ENCODE measurements at regions not wholly inside any gene's neighbourhood (a gene's known extent, or its start where the extent isn't known, plus 50 kb on each side); places are given as distances from the start of the nearest gene placed in this dataset.

DNA sequence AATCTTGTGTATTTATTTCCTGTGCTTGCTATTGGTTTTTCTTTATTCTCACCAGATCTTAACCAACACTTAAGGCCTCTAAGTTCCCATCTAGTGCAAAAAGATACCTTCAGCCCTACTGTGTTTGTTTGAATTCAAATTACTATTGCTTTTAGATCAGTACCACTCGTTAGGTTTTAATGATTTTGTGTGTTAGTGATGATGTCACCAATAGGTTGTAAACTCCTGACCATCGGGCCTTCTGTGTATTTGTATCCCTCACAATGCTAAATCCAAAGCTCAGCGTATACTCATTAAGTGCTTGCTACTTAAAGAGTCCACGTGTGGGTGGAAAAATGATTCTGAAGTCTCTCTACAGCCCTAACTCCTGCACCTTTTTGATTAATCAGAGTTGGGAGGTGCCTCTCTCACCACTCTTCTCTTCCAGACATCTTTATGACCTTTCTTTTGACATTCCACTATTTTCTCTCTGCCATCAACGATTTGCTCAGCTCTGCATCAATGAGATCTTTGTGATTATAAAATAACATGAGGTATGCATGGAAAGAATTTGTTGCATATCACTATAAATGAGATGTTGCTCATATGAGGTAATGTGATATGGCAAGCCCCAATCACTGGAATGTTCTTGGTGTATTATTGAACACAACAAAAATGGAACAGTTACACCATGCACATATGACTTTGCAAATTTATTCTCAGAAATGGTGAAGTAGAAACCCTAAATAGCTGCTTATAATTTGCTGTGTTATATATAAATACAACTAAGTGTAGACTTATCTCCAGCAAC lies 55.1 kb upstream of the LAMA2 start:
- TF ChIP-seq Cebpa-rat (IDR thresholded peaks at IDR 0.05) = no peak
- Histone ChIP-seq H4K20me1 (no peaks in the 10 kb centered on the region), H3K4me3 (no peak overlapping the region), H3K27me3 (no peaks in the 10 kb centered on the region), H3K4me2 (no peak overlapping the region), H3K4me1 (no peaks in the 10 kb centered on the region), H3K36me3 (no peaks in the 10 kb centered on the region), H3K9me3 (replicated peaks in 1 of 11) (peaks cover 0 to 6% (median 0%) of the 10 kb centered on the region in 11 experiments; a peak in 1 of 22 replicates), H3K9ac (no peak overlapping the region), H3K27ac (no peak overlapping the region)

- Histone ChIP-seq H3K4me2 (no peak overlapping the region), H3K4me1 (no peaks in the 10 kb centered on the region), H3K36me3 (no peaks in the 10 kb centered on the region), H3K9me3 (replicated peaks in 1 of 11) (peaks cover 0 to 6% (median 0%) of the 10 kb centered on the region in 11 experiments; a peak in 1 of 22 replicates), H3K4me3 (no peak overlapping the region), H4K20me1 (no peaks in the 10 kb centered on the region), H3K9ac (no peak overlapping the region), H3K27me3 (no peaks in the 10 kb centered on the region), H3K27ac (no peak overlapping the region)
- TF ChIP-seq Cebpa-rat (IDR thresholded peaks at IDR 0.05) = no peak
Measured at GRCh38 chr6:128826606-128827005, 56.3 kb upstream of the LAMA2 start.

GRCh38 chr6:128822271-128822670 lies 60.7 kb upstream of the LAMA2 start:
- no peaks in the 10 kb centered on the region for H3K9me3 ChIP-seq (replicated peaks in 1 of 11)
- H3K27me3 ChIP-seq = no peaks in the 10 kb centered on the region
- H3K36me3 ChIP-seq = no peaks in the 10 kb centered on the region
- H3K4me3 ChIP-seq = no peak overlapping the region
- no peak overlapping the region for H3K4me2 ChIP-seq
- no peaks in the 10 kb centered on the region for H4K20me1 ChIP-seq
- H3K4me1 ChIP-seq = no peaks in the 10 kb centered on the region
- H3K27ac ChIP-seq = no peak overlapping the region
- H3K9ac ChIP-seq = no peak overlapping the region
- TF ChIP-seq Cebpa-rat (IDR thresholded peaks at IDR 0.05) = no peak

- Histone ChIP-seq H3K4me1 (no peaks in the 10 kb centered on the region), H3K4me2 (no peak overlapping the region), H3K36me3 (no peaks in the 10 kb centered on the region), H3K27ac (no peak overlapping the region), H3K9ac (no peak overlapping the region), H3K27me3 (no peaks in the 10 kb centered on the region), H3K9me3 (replicated peaks in 1 of 11) (no peaks in the 10 kb centered on the region), H4K20me1 (no peaks in the 10 kb centered on the region), H3K4me3 (no peak overlapping the region)
- no peak for TF ChIP-seq Cebpa-rat (IDR thresholded peaks at IDR 0.05)
Measured at GRCh38 chr6:128821116-128821515, 61.8 kb upstream of the LAMA2 start.

- no peaks in the 10 kb centered on the region for H3K27me3 ChIP-seq
- peaks cover 0 to 7% (median 0%) of the 10 kb centered on the region in 11 experiments; a peak in 1 of 22 replicates for H3K9me3 ChIP-seq (replicated peaks in 1 of 11)
- H3K36me3 ChIP-seq = no peaks in the 10 kb centered on the region
- no peak for TF ChIP-seq Cebpa-rat (IDR thresholded peaks at IDR 0.05)
- no peak overlapping the region for H3K4me2 ChIP-seq
- H3K4me1 ChIP-seq = peaks cover 0 to 12% (median 6%) of the 10 kb centered on the region in 10 experiments; a peak in 10 of 20 replicates
- H3K4me3 ChIP-seq = no peak overlapping the region
- H4K20me1 ChIP-seq = no peaks in the 10 kb centered on the region
- no peak overlapping the region for H3K27ac ChIP-seq
- H3K9ac ChIP-seq = no peak overlapping the region
Measured at GRCh38 chr6:128808856-128809255, 74.1 kb upstream of the LAMA2 start.

- H3K9ac ChIP-seq = no peak overlapping the region
- no peak overlapping the region for H3K4me2 ChIP-seq
- no peak overlapping the region for H3K27ac ChIP-seq
- peaks cover 0 to 12% (median 6%) of the 10 kb centered on the region in 10 experiments; a peak in 10 of 20 replicates for H3K4me1 ChIP-seq
- no peak for TF ChIP-seq Cebpa-rat (IDR thresholded peaks at IDR 0.05)
- no peaks in the 10 kb centered on the region for H3K36me3 ChIP-seq
- H4K20me1 ChIP-seq = no peaks in the 10 kb centered on the region
- peaks cover 0 to 7% (median 0%) of the 10 kb centered on the region in 11 experiments; a peak in 1 of 22 replicates for H3K9me3 ChIP-seq (replicated peaks in 1 of 11)
- no peak overlapping the region for H3K4me3 ChIP-seq
- no peaks in the 10 kb centered on the region for H3K27me3 ChIP-seq
Measured at GRCh38 chr6:128807577-128807976, 75.4 kb upstream of the LAMA2 start.

- Histone ChIP-seq H3K4me3 (no peak overlapping the region), H3K27me3 (no peaks in the 10 kb centered on the region), H3K4me1 (peaks cover 0 to 12% (median 6%) of the 10 kb centered on the region in 10 experiments; a peak in 10 of 20 replicates), H3K27ac (peak overlapping the region in 1 of 11 experiments; percentile 29; a peak in 2 of 22 replicates), H3K9me3 (replicated peaks in 1 of 11) (peaks cover 0 to 7% (median 0%) of the 10 kb centered on the region in 11 experiments; a peak in 1 of 22 replicates), H3K9ac (no peak overlapping the region), H3K4me2 (peak overlapping the region in 5 of 11 experiments; percentile 10 to 43 (median 25); a peak in 7 of 22 replicates), H3K36me3 (no peaks in the 10 kb centered on the region), H4K20me1 (no peaks in the 10 kb centered on the region)
- TF ChIP-seq Cebpa-rat (IDR thresholded peaks at IDR 0.05) = peak in 3 of 11 experiments; percentile 17 to 46 (median 36); a peak in 5 of 22 replicates
Measured at GRCh38 chr6:128806261-128806660, 76.7 kb upstream of the LAMA2 start.

DNA sequence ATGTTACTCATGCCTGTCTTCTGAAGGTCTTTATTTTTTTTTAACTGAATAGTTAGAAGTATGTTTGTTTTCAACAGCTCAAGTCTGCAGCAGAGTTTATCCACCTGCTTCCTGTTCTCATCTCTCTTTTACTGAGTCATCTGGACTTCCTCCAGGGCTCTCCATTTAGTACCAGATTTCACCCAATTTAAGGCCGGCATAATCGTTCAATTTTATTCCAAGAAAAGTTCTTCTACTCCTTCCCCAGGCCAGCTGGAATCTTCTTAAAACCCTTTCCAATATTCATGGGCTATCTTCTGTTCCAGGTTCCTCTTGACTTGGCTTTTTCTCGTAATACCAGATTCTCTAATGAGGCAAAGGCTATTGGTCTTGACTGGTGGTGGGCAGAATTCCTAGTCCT lies 79.0 kb upstream of the LAMA2 start:
- no peak overlapping the region for H3K9ac ChIP-seq
- no peaks in the 10 kb centered on the region for H3K36me3 ChIP-seq
- H4K20me1 ChIP-seq = no peaks in the 10 kb centered on the region
- peaks cover 0 to 7% (median 0%) of the 10 kb centered on the region in 11 experiments; a peak in 1 of 22 replicates for H3K9me3 ChIP-seq (replicated peaks in 1 of 11)
- H3K4me2 ChIP-seq = 0 out of 22 replicates have a peak overlapping the region, but pooled peaks of 1 of the 11 experiments have one; percentile 33
- H3K4me3 ChIP-seq = no peak overlapping the region
- no peaks in the 10 kb centered on the region for H3K27me3 ChIP-seq
- H3K27ac ChIP-seq = no peak overlapping the region
- peaks cover 0 to 12% (median 6%) of the 10 kb centered on the region in 10 experiments; a peak in 10 of 20 replicates for H3K4me1 ChIP-seq
- TF ChIP-seq Cebpa-rat (IDR thresholded peaks at IDR 0.05) = no peak

- Histone ChIP-seq H3K4me2 (no peak overlapping the region), H3K4me3 (no peak overlapping the region), H3K36me3 (no peaks in the 10 kb centered on the region), H3K9ac (no peak overlapping the region), H3K4me1 (peaks cover 0 to 12% (median 5%) of the 10 kb centered on the region in 10 experiments; a peak in 10 of 20 replicates), H3K9me3 (replicated peaks in 1 of 11) (peaks cover 0 to 7% (median 0%) of the 10 kb centered on the region in 11 experiments; a peak in 1 of 22 replicates), H3K27ac (no peak overlapping the region), H4K20me1 (no peaks in the 10 kb centered on the region), H3K27me3 (no peaks in the 10 kb centered on the region)
- TF ChIP-seq Cebpa-rat (IDR thresholded peaks at IDR 0.05) = no peak
Measured at GRCh38 chr6:128801621-128802020, 81.3 kb upstream of the LAMA2 start.

Measured in BLaER1 treated with 17β-estradiol and CSF1 and Interleukin-3, amounts not matched to agents 10 nM and 100 nM (cell line).